ENCODE measurements at regions not wholly inside any gene's neighbourhood (a gene's known extent, or its start where the extent isn't known, plus 50 kb on each side); places are given as distances from the start of the nearest gene placed in this dataset.

GRCh38 chr5:62960781-62961180 lies 382.2 kb downstream of the LRRC70 start:
- no peak for TF ChIP-seq POLR2A (IDR thresholded peaks at IDR 0.05)
- TF ChIP-seq CTCF (IDR thresholded peaks at IDR 0.05): no peak
